SH-SY5Y (cell line): ENCODE measurements at regions not wholly inside any gene's neighbourhood (a gene's known extent, or its start where the extent isn't known, plus 50 kb on each side); places are given as distances from the start of the nearest gene placed in this dataset.

ENCODE experiments used
- GATA2 ChIP-seq: IDR thresholded peaks from 2 replicates; pipeline ENCODE4 v1.6.1; 2011; ENCODE audit warnings: mild to moderate bottlenecking, low read depth, low read length
- GATA3 ChIP-seq: IDR thresholded peaks from 2 replicates; pipeline ENCODE4 v1.6.1; 2011; ENCODE audit warnings: low read depth, mild to moderate bottlenecking, low read length, moderate library complexity

GRCh38 chr1:173315296-173315695 lies 108.2 kb upstream of the TNFSF4 start:
- TF ChIP-seq GATA2 (no peak), GATA3 (no peak)

- TF ChIP-seq GATA3 (no peak), GATA2 (no peak)
These were observed 111.7 kb upstream of the TNFSF4 start for GRCh38 chr1:173318788-173319187.

- TF ChIP-seq GATA3 (no peak), GATA2 (no peak)
These were observed 121.8 kb upstream of the TNFSF4 start for GRCh38 chr1:173328961-173329360.

- TF ChIP-seq GATA3 (no peak), GATA2 (no peak)
These were observed 122.6 kb upstream of the TNFSF4 start for GRCh38 chr1:173329726-173330125.

GRCh38 chr1:173330149-173330951 lies 123.2 kb upstream of the TNFSF4 start:
- TF ChIP-seq GATA2 (no peak), GATA3 (no peak)

- TF ChIP-seq GATA3: no peak
These were observed 124.9 kb upstream of the TNFSF4 start for GRCh38 chr1:173332026-173332425.

- no peak for TF ChIP-seq GATA3
- no peak for TF ChIP-seq GATA2
These were observed 126.5 kb upstream of the TNFSF4 start for GRCh38 chr1:173333581-173333980.

GRCh38 chr1:173337126-173337525 lies 130.0 kb upstream of the TNFSF4 start:
- TF ChIP-seq GATA3 (no peak), GATA2 (no peak)

- TF ChIP-seq GATA2: no peak
- TF ChIP-seq GATA3: no peak
These were observed 134.2 kb upstream of the TNFSF4 start for GRCh38 chr1:173341307-173341706.

GRCh38 chr1:173341971-173342370 lies 134.8 kb upstream of the TNFSF4 start:
- TF ChIP-seq GATA3: no peak
- no peak for TF ChIP-seq GATA2

GRCh38 chr1:173342736-173343135 lies 134.4 kb upstream of the PRDX6 start:
- no peak for TF ChIP-seq GATA2
- no peak for TF ChIP-seq GATA3

- no peak for TF ChIP-seq GATA2
- TF ChIP-seq GATA3: no peak
These were observed 132.9 kb upstream of the PRDX6 start for GRCh38 chr1:173344034-173344743.

- TF ChIP-seq GATA3 (no peak), GATA2 (no peak)
These were observed 129.8 kb upstream of the PRDX6 start for GRCh38 chr1:173347282-173347818.

- TF ChIP-seq GATA3 (no peak), GATA2 (no peak)
These were observed 123.8 kb upstream of the PRDX6 start for GRCh38 chr1:173353350-173353749.

GRCh38 chr1:173354937-173355280 lies 122.2 kb upstream of the PRDX6 start:
- TF ChIP-seq GATA3 (no peak), GATA2 (no peak)
